ENCODE measurements at regions not wholly inside any gene's neighbourhood (a gene's known extent, or its start where the extent isn't known, plus 50 kb on each side); places are given as distances from the start of the nearest gene placed in this dataset.
"Not testable (repeated sequence)": the region's sequence is repeated elsewhere in the genome, so short reads cannot be mapped to it uniquely, and the experiment has no call there.

DNA sequence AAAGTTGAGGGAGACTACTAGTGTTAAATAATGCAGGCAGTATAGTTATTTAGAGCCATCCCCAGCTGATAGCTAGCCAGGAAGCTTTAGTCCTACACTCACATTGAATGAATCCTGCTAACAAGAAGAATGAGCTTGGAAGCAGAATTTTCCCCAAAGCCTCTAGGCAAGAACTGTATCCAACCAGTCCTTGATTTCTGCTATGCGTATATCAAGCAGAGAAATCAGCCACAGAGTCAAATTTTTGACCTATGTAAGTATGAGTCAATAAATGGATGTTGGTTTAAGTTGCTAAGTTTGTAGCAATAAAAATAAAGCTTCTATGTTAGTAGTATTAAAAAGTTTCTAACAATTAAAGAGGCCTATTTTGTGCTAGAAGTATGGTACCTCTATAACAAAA is 672.1 kb upstream of the CHD1 start:
- DNase-seq (ENCODE audit: low read depth) = no peak

DNA sequence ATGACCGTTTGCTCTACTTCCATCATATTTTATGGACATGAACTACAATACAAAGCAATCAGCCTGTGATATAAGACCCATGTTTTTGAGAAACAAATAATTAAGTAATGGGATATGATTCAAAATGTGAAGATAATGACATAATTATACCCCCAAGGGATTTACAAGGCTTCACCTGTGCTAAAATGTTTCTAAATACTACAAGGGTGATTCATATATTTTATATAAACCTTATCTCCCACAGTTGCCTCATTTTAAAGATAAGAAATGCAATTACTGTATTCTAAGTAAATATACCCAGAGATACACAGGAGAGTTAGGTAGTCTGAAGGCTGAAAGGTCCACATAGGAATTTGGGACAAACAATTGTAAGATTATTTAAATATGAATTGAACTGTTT is 662.0 kb upstream of the CHD1 start:
- DNase-seq (ENCODE audit: low read depth) = no peak

DNA sequence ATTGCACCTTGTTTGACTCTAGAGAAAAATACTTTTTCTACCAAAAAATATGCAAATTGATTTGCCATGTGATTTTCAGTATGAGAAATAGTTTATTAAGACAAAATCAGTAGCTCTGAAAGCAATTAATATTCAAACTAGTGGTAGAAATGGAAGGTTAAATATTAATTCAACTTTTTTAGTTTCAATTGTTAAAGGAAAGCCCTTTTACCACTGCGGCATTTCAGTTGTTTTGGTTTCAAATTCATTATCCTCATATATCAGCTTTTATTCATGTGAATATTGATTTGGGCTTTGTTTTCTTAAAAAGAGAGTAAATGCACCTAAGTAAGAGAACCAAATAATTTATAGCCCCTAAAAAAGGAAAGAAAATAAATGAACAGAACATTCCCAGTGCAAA is 660.6 kb upstream of the CHD1 start:
- no peak for DNase-seq (ENCODE audit: low read depth)

DNA sequence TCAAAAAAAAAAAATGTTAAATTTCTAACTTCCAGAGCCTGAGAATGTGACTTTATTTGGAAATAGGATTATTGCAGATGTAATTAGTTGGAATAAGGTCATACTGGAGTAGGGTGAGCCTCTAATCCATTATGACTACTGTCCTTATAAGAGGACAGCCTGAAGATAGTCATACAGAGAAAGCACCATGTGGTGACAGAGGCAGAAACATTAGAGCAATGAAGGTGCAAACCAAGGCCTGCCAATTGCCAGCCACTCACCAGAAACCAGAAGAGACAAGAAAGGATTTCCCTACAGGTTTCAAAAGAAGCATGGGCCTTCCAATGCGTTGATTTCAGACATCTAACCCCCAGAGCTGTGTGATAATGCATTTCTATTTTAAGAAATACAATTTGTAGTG is 659.2 kb upstream of the CHD1 start:
- no peak for DNase-seq (ENCODE audit: low read depth)

DNA sequence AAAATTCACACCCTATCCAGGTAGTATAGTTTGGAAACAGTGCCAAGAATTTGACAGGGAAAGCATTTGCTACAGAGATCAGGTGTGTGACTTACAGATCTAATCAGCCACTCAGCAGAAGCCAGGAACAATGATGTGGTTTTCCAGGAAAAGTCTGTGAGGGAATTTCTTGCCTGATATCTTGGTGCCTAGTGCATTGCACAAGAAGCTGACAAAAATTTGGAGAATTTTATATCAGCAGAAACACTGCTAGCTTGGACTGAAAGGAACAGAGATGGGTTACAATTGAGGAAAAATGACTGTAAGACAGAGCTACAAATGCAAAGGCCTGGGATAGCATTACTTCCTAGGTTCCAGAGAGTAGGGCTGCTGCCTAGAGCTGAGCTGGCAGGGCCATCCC is 658.1 kb upstream of the CHD1 start:
- DNase-seq (ENCODE audit: low read depth) = no peak

DNA sequence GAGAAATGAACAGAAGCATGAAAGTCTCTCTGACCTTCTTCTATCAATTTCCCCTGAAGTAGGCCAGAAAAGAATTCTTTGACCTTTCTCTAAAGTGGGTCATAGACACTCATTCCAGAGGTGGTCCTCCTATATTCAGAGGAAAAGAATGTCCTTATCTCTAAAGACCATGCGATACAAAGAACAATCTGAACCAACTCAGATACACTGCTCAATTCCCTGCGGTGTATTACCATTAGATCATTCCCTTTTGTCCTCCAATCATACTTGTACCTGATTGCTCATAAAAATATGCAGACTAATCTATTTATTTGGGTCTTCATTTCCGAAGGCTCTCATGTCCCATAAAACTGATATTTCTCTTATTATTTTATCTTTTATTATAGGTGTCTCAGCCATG is 652.4 kb upstream of the CHD1 start:
- DNase-seq (ENCODE audit: low read depth) = not testable (repeated sequence)

DNA sequence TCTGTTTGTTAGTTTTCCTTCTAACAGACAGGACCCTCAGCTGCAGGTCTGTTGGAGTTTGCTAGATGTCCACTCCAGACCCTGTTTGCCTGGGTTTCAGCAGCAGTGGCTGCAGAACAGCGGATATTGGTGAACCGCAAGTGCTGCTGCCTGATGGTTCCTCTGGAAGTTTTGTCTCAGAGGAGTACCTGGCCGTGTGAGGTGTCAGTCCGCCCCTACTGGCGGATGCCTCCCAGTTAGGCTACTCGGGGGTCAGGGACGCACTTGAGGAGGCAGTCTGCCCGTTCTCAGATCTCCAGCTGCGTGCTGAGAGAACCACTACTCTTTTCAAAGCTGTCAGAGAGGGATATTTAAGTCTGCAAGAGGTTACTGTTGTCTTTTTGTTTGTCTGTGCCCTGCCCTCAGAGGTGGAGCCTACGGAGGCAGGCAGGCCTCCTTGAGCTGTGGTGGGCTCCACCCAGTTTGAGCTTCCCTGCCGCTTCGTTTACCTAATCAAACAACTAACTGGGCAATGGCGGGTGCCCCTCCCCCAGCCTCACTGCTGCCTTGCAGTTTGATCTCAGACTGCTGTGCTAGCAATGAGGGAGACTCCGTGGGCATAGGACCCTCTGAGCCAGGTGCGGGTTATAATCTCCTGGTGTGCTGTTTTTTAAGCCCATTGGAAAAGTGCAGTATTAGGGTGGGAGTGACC is 634.3 kb upstream of the CHD1 start:
- DNase-seq (ENCODE audit: low read depth) = not testable (repeated sequence)

DNA sequence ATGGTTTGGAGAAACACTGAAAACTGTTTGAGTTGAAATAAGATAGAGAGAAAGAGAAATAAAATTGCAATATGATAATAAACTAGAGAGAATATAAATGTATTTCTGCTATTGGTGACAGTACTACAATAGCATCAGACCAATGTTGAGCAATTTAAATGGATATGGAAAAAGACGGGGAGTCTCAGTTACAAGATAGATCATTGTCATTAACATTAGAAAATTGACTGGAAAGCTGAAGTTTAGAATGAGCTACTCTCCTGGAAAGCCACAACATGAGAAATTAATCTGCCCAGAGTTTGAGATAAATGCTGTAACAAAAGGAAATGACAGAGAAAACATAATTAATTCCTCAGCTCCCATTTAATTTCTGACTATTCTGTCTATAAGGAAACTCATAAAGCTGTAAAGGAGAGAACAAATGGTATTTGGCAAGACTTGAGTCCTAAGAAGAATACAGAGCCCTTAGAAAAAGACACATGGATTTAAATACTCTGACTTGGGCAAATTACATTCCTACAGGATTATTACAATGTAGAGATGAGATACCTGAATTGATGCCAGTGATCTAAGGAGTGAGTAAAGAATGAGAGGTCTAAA is 624.5 kb upstream of the CHD1 start:
- DNase-seq (ENCODE audit: low read depth) = no peak

DNA sequence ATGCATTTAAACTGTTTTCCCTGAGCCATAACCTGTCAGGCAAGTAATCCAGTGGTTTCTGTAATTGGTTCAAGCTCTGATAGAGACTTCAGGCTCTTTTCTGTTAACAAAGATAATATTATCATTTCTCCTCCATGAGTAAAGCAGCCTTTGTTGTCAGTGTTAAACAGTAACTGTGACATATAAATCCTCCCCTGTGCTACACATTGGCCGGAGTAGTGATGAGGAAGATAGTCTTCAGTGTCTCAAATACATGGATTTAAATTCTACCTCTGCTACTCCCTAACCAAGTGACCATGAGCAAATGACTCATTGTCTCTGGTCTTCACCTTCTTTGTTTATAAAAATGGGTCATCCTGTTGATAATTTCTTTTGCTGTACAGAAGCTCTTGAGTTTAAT is 615.5 kb upstream of the CHD1 start:
- DNase-seq (ENCODE audit: low read depth) = no peak

DNA sequence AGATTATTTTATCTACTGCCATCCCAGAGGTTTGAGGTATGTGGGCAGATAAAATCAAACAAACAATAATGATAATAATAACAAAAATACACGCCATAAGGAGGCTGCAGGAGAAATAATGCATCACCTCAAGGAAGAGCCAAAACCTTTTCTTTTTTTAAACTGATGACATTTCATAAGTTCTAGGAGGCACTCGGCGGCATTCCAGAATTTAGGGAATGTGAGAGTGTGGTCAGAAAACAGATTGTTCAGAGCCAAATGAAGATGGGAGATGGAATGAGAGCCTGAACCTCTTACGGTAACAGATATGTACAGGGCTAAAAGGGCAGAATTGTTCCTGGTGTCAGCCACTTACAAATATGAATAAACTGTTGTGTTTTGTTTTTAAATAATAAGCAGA is 615.0 kb upstream of the CHD1 start:
- DNase-seq (ENCODE audit: low read depth) = no peak

DNA sequence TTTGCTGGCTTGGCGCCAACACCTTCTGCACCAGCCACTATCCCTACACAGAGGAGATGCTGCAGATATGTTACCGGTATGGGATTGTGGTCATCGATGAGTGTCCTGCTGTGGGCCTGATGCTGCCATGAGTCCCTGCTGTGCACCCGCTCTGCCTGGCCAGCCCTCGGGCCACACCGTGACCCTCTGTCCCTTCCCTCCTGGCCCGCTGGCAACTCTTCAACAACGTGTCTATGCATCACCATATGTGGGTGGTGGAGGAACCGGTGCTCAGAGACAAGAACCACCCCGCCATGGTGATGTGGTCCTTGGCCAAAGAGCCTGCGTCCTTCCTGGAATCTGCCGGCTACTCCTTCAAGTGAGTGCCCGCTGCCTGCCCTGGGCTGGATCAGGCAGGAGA is 605.4 kb upstream of the CHD1 start:
- DNase-seq (ENCODE audit: low read depth) = not testable (repeated sequence)

DNA sequence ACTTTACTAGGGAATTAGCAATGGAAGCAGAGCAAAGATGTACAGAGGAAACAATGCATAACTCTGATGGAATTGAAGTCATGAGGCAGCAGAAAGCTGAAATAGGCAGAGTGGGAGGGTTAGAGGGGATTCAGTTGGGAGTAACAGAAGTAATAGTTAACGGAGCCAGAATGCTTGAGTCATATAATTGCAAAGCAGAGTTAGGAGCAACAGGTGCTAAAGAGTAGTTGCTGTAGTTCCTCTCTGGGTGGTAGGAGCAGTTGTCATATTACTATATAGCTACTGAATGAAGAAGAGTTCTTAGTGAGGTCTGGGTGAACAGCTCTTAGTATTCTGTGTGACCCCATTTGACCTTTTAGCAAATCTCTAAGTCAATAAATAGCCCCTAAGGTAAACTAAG is 592.9 kb upstream of the CHD1 start:
- DNase-seq (ENCODE audit: low read depth) = not testable (repeated sequence)

DNA sequence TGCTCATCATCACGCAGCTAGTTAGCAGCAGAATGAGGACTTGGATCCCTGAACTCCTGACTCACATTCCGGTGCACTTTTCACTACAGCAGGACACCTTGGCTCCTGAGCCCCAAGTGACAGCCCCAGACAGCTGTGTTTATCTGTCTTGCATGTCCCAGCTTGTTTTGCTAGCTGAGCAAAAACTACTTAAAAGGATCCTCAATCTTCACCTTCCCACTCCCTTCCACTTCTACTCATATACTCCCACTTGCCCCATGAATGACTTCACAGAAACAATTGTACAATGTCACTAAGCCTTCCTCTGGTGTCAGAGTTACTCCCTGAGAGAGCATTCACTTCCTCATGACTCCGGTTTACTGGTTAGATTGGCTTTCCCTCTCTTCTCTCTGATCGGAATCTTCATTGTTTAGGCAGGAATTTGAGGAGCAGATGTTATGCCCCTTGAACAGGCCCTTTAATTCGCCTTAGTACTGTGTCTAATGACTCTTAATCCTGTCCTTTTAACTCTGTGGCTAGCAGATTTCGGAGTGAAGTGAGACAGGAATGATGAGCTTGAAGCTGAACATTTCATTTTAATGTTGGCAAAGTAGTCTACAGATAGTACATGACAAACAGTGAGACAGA is 587.2 kb upstream of the CHD1 start:
- DNase-seq (ENCODE audit: low read depth) = not testable (repeated sequence)

DNA sequence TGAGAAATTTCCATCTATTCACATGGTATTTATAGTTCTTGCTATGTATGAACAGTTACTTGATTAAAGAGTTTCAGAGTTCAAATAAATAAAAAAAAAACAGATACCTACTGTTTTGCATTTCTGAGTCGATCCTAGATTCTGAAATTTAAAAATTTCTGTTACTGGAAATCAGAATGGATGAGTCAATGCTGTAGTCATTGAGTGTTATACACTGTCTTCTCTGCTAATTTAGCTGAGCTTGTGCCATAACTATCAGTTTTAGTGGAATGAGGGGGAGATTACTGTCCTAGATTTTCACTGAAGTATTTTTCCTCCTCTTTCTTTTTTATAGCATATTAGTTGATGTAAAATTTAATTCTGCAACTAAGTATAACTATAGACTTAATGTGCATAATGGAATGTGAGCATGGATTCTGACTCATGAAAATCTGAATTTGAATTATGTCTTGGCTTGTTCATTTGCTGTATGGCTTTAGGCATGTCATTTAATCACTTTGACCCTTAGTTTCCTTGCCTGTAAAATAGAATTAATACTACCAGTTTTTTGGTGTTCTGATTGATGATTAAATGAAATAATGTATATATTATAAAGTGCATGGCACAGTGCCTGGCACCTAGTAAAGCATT is 581.5 kb upstream of the CHD1 start:
- DNase-seq (ENCODE audit: low read depth) = not testable (repeated sequence)

DNA sequence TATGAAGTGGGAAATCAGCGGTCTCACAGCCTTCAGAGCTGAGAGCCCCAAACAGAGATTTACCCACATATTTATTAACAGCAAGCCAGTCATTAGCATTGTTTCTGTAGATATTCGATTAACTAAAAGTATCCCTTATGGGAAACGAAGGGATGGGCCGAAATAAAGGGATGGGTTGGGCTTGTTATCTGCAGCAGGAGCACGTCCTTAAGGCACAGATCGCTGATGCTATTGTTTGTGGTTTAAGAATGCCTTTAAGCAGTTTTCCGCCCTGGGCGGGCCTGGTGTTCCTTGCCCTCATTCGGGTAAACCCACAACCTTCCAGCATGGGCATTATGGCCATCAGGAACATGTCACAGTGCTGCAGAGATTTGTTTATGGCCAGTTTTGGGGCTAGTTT is 580.3 kb upstream of the CHD1 start:
- DNase-seq (ENCODE audit: low read depth) = not testable (repeated sequence)

DNA sequence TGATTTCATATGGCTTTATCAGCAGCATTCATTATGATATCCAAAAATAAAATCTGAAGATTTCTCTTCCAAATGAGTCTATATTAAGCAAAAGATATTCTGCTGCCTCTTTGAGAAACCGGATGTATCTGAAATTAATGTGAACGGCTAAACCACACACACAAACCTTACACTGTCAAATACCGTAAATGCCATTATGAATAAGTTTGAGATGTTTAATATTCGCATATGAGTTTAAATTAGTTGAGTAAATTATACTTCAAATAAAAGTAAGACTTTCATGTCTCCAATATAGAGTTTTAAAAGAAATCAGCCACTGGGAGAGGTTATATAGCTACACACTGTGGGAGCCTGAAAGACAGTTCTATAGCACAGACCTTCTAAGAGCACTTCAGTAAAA is 566.6 kb upstream of the CHD1 start:
- DNase-seq (ENCODE audit: low read depth) = not testable (repeated sequence)

DNA sequence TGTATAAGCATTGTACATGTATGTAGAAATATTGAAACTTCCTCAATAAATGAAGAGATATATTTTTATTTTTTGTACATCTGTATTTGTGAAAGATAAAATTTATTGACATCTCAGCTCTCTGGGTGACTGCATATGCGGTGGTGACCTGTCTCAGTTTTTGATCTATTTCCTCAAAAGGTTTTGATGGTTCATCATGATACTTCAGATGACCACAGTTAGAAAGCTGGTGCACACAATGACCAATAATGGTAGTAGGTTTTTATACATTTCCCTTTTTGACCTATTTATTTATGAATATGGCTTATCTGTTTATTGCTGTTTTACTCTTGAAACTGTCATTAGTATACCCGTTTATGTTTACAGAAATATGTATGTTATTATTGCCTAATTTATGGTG is 549.6 kb upstream of the CHD1 start:
- not testable (repeated sequence) for DNase-seq (ENCODE audit: low read depth)

DNA sequence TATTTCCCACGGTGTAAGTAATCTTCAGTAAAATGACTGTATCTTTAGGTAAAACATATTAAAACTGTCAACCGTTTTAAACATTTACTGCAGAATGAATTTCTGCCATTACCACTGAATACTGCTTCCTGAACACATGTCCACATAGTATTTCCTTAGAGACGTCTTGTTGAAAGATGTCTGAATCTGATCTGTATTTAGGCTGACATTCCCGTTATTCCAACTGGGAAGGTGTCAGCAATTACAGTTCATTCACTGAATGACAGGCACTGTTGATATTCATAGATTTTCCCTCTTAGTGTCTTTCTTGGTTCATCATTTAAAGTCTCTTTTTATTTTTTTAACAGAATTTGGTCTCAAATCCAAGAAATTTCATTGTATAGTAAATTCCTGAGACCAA is 544.5 kb upstream of the CHD1 start:
- not testable (repeated sequence) for DNase-seq (ENCODE audit: low read depth)

DNA sequence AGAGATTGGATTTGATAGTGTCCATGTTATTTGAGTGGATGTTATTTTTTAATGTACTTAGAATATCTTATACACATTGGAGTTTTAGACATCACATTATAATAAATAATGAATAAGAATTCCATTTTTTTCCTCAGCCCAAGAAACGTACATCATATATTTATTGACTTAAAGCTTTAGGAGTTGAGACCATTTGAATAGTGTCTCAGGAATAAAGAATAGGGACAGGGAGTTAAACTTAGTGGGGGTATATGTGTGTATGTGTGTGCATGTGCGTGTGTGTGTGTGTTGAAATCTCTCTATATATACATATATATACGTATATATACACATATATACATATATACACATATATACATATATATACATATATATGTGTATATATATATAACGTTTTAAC is 542.9 kb upstream of the CHD1 start:
- DNase-seq (ENCODE audit: low read depth) = not testable (repeated sequence)

DNA sequence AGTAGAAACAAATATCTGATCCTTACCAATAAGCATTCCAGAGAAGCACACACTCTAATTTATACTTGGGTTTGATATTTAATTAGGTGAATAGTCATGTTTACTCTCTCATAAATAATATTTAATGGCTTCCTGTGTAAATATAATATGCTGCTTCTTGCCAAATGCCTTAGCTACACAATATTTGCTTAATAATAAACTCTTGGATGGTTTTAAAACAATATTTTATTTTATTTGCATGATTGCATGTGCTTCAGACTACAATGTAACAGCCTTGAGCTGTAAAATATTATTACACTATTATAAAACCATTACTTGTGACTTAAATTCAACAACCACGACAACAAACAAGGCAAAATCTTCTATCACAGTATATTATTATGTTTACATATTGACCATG is 542.4 kb upstream of the CHD1 start:
- not testable (repeated sequence) for DNase-seq (ENCODE audit: low read depth)

DNA sequence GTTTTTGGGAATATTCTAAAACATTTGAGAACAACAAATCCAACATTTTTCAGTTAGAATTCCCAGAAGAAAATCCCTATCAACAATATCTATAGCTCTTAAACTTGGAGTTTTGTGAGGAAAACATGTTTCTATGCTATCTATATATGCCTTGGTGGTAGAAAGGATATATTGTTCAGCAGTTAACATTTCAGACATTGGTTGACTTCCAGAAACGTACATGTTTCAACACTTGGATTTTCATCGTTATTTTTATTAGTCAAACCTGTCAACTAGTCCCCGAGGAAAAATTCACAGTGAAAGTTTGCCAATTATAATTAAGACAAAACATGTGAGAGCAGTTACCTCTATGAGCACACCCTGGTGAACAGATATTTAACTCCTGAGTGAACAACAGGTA is 541.8 kb upstream of the CHD1 start:
- DNase-seq (ENCODE audit: low read depth) = not testable (repeated sequence)

DNA sequence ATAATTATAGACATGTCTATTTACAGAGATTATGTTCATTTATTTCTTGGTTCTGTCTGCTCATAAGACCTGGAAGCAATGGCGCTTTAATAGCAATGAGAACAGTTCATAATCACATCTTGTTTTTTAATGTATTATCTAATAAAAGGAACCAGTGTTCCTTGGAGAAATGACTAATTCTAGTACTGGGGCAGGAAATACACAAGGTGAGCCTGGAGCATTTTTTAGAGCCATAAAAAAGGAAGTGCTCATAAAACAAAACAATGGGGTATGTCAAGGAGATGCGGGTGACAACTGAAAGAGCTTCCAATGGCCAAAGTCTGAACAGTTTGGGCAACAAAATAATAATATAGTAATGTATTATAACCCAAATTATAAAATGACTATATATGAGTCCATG is 531.9 kb upstream of the CHD1 start:
- DNase-seq (ENCODE audit: low read depth) = no peak

DNA sequence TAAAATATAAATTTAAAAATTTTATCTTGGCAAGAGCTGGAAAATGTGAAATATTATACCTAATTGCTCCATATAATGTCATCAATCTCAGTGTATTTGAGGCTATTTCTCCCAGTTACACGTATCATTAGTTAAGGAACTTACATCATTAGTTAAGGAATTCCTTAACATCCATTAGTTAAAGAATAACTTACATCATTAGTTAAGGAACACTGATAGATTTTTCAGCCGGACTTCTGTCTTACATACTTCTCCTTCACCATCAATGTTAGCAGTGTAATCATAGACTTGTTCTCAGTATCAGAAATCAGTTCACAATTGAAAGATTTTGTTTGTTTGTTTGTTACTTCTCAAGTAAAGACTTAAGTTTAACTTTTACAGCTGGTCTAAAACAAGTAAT is 524.4 kb upstream of the CHD1 start:
- no peak for DNase-seq (ENCODE audit: low read depth)
